ENCODE measurements at regions not wholly inside any gene's neighbourhood (a gene's known extent, or its start where the extent isn't known, plus 50 kb on each side); places are given as distances from the start of the nearest gene placed in this dataset.

GRCh38 chr5:74027732-74028338 lies 401.8 kb downstream of the ARHGEF28 start:
- no peak for DNase-seq (ENCODE audit: low read depth in 3 of 3, low spot score in 2 of 3)

- DNase-seq (ENCODE audit: low read depth in 3 of 3, low spot score in 2 of 3): no peak
Measured at GRCh38 chr5:74026310-74026709, 400.3 kb downstream of the ARHGEF28 start.

GRCh38 chr5:74021126-74021525 lies 395.1 kb downstream of the ARHGEF28 start:
- no peak for DNase-seq (ENCODE audit: low read depth in 3 of 3, low spot score in 2 of 3)

- no peak for DNase-seq (ENCODE audit: low read depth in 3 of 3, low spot score in 2 of 3)
Measured at GRCh38 chr5:74020503-74020902, 394.5 kb downstream of the ARHGEF28 start.

- no peak for DNase-seq (ENCODE audit: low read depth in 3 of 3, low spot score in 2 of 3)
Measured at GRCh38 chr5:74019923-74020322, 393.9 kb downstream of the ARHGEF28 start.

GRCh38 chr5:74017786-74018211 lies 391.8 kb downstream of the ARHGEF28 start:
- DNase-seq (ENCODE audit: low read depth in 3 of 3, low spot score in 2 of 3): no peak

- DNase-seq (ENCODE audit: low read depth in 3 of 3, low spot score in 2 of 3): no peak
Measured at GRCh38 chr5:74017112-74017511, 391.1 kb downstream of the ARHGEF28 start.

GRCh38 chr5:74016373-74016772 lies 390.4 kb downstream of the ARHGEF28 start:
- DNase-seq (ENCODE audit: low read depth in 3 of 3, low spot score in 2 of 3): no peak

GRCh38 chr5:74015716-74016115 lies 389.7 kb downstream of the ARHGEF28 start:
- no peak for DNase-seq (ENCODE audit: low read depth in 3 of 3, low spot score in 2 of 3)

GRCh38 chr5:74013222-74013621 lies 387.2 kb downstream of the ARHGEF28 start:
- no peak for DNase-seq (ENCODE audit: low read depth in 3 of 3, low spot score in 2 of 3)

GRCh38 chr5:74009502-74009901 lies 383.5 kb downstream of the ARHGEF28 start:
- DNase-seq (ENCODE audit: low read depth in 3 of 3, low spot score in 2 of 3): no peak

- DNase-seq (ENCODE audit: low read depth in 3 of 3, low spot score in 2 of 3): no peak
Measured at GRCh38 chr5:74007193-74007592, 381.2 kb downstream of the ARHGEF28 start.

- DNase-seq (ENCODE audit: low read depth in 3 of 3, low spot score in 2 of 3): no peak
Measured at GRCh38 chr5:73999297-73999696, 373.3 kb downstream of the ARHGEF28 start.

- DNase-seq (ENCODE audit: low read depth in 3 of 3, low spot score in 2 of 3): no peak
Measured at GRCh38 chr5:73998489-73998888, 372.5 kb downstream of the ARHGEF28 start.

GRCh38 chr5:73997960-73998359 lies 372.0 kb downstream of the ARHGEF28 start:
- DNase-seq (ENCODE audit: low read depth in 3 of 3, low spot score in 2 of 3): no peak

- no peak for DNase-seq (ENCODE audit: low read depth in 3 of 3, low spot score in 2 of 3)
Measured at GRCh38 chr5:73996151-73996755, 370.3 kb downstream of the ARHGEF28 start.

- DNase-seq (ENCODE audit: low read depth in 3 of 3, low spot score in 2 of 3): no peak
Measured at GRCh38 chr5:73994963-73995362, 369.0 kb downstream of the ARHGEF28 start.

Measured in right renal cortex interstitium (tissue), 3 donors.